ENCODE measurements at regions not wholly inside any gene's neighbourhood (a gene's known extent, or its start where the extent isn't known, plus 50 kb on each side); places are given as distances from the start of the nearest gene placed in this dataset.

DNA sequence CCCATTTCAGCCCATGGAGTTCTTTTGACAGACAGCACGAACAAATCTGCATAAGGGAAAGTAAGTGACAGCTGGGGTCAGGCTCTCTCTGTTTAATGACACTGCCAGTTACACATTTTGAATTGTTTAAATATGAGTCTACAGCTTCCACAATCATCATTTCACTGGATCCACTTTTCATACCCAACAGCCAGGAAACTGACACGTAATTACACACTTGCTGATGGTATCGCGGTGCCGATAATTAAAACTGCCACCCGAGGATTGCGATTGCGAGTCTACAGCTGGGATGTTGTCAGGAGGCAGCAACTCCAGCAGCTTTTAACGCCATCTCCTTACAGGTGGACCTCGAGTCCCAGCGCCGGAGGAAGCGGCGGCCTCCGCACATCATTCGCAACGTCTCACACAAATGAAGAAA is 230.8 kb upstream of the MGMT start:
- TF ChIP-seq, protein P1, sequence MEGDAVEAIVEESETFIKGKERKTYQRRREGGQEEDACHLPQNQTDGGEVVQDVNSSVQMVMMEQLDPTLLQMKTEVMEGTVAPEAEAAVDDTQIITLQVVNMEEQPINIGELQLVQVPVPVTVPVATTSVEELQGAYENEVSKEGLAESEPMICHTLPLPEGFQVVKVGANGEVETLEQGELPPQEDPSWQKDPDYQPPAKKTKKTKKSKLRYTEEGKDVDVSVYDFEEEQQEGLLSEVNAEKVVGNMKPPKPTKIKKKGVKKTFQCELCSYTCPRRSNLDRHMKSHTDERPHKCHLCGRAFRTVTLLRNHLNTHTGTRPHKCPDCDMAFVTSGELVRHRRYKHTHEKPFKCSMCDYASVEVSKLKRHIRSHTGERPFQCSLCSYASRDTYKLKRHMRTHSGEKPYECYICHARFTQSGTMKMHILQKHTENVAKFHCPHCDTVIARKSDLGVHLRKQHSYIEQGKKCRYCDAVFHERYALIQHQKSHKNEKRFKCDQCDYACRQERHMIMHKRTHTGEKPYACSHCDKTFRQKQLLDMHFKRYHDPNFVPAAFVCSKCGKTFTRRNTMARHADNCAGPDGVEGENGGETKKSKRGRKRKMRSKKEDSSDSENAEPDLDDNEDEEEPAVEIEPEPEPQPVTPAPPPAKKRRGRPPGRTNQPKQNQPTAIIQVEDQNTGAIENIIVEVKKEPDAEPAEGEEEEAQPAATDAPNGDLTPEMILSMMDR (IDR thresholded peaks at IDR 0.05): no peak
- TF ChIP-seq EZH2 (IDR thresholded peaks at IDR 0.05): no peak
